ENCODE measurements at regions not wholly inside any gene's neighbourhood (a gene's known extent, or its start where the extent isn't known, plus 50 kb on each side); places are given as distances from the start of the nearest gene placed in this dataset.

- TF ChIP-seq, protein P1, sequence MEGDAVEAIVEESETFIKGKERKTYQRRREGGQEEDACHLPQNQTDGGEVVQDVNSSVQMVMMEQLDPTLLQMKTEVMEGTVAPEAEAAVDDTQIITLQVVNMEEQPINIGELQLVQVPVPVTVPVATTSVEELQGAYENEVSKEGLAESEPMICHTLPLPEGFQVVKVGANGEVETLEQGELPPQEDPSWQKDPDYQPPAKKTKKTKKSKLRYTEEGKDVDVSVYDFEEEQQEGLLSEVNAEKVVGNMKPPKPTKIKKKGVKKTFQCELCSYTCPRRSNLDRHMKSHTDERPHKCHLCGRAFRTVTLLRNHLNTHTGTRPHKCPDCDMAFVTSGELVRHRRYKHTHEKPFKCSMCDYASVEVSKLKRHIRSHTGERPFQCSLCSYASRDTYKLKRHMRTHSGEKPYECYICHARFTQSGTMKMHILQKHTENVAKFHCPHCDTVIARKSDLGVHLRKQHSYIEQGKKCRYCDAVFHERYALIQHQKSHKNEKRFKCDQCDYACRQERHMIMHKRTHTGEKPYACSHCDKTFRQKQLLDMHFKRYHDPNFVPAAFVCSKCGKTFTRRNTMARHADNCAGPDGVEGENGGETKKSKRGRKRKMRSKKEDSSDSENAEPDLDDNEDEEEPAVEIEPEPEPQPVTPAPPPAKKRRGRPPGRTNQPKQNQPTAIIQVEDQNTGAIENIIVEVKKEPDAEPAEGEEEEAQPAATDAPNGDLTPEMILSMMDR (IDR thresholded peaks at IDR 0.05; ENCODE audit: low read depth, low read length) = peak; percentile 50
- Histone ChIP-seq H3K27me3 (ENCODE audit: control insufficient read depth, insufficient read depth, low read length) (no peaks in the 10 kb centered on the region), H3K4me3 (ENCODE audit: low read depth, low read length) (no peak overlapping the region), H3K9me3 (ENCODE audit: control insufficient read depth, insufficient read depth, low read length) (peaks cover 2% of the 10 kb centered on the region; the same call in 1 of the 2 replicates), H3K27ac (ENCODE audit: low read depth, low read length) (no peak overlapping the region)
- ChIA-PET POLR2A (no interaction called here), CTCF (interaction anchor here (0.6 to 0.8 kb wide), 2 partner anchors 9 to 221 kb away, joined by 3 to 4 read pairs; no protein-coding TSS in a partner anchor)
- DNase-seq (ENCODE audit: low read depth, low spot score) = no peak
Observed at GRCh38 chr13:63124863-63125262, 1709.2 kb upstream of the PCDH20 start.

GRCh38 chr13:63120883-63121282 lies 1705.2 kb upstream of the PCDH20 start:
- Histone ChIP-seq H3K27me3 (ENCODE audit: control insufficient read depth, insufficient read depth, low read length) (no peaks in the 10 kb centered on the region), H3K27ac (ENCODE audit: low read depth, low read length) (no peak overlapping the region), H3K4me3 (ENCODE audit: low read depth, low read length) (no peak overlapping the region), H3K9me3 (ENCODE audit: control insufficient read depth, insufficient read depth, low read length) (peaks cover 4% of the 10 kb centered on the region)
- POLR2A ChIA-PET = no interaction called here
- CTCF ChIA-PET = interaction anchor here (0.6 kb wide), 1 partner anchor 1068 kb away, joined by 3 read pairs; no protein-coding TSS in a partner anchor
- no peak for DNase-seq (ENCODE audit: low read depth, low spot score)
- TF ChIP-seq, protein P1 (IDR thresholded peaks at IDR 0.05; ENCODE audit: low read depth, low read length) = no peak

DNA sequence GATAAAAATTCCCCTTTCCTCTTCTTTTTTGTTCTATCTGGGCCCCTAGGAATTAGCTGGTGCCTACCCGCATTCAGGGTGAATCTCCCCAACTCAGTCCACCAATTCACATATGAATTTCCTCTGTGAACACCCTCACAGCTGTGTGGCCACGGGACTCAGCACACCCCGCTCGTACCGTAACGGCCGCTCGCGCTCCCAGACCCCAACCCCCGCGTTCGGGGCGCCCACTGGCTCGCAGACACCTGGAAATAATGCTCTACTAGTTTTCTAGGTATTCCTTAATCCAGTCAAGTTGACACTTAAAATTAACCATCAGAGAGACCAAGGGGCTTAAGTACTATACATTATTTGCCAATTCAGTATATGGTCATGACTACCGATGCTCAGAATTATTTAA lies 1702.1 kb upstream of the PCDH20 start:
- DNase-seq (ENCODE audit: low read depth, low spot score) = no peak
- Histone ChIP-seq H3K4me3 (ENCODE audit: low read depth, low read length) (no peak overlapping the region), H3K9me3 (ENCODE audit: control insufficient read depth, insufficient read depth, low read length) (peaks cover 4% of the 10 kb centered on the region), H3K27me3 (ENCODE audit: control insufficient read depth, insufficient read depth, low read length) (no peaks in the 10 kb centered on the region), H3K27ac (ENCODE audit: low read depth, low read length) (no peak overlapping the region)
- POLR2A ChIA-PET = no interaction called here
- TF ChIP-seq, protein P1 (IDR thresholded peaks at IDR 0.05; ENCODE audit: low read depth, low read length) = no peak
- CTCF ChIA-PET = no interaction called here

DNA sequence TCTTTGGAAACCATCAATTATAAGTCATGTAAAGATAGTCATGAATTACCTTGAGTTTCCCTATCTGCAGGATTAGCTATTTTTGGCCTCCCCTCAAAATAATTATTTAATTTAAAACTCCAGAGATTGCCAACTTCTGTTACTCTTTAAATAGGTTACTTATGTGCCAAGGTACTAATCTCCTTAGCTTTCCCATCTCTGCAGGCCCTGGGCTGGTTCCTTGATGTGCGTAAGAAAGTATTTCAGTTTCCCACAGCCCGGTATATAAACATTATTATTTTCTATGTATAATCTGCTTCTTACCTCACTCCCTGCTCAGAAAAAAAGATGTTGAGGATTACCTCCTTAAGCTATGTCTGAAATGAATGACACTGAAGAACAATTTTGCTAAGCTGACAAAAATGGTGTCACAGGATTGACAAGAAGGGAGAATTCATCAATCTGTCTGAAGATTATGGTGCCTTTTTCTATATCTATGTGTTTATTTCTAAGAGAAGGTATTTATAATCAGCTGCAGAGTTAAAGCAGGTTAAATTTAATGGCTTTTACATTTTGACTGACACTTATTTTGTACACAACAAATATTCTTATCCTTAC lies 1697.2 kb upstream of the PCDH20 start:
- Histone ChIP-seq H3K9me3 (ENCODE audit: control insufficient read depth, insufficient read depth, low read length) (peaks cover 6% of the 10 kb centered on the region), H3K27me3 (ENCODE audit: control insufficient read depth, insufficient read depth, low read length) (no peaks in the 10 kb centered on the region), H3K4me3 (ENCODE audit: low read depth, low read length) (no peak overlapping the region), H3K27ac (ENCODE audit: low read depth, low read length) (no peak overlapping the region)
- ChIA-PET CTCF (no interaction called here), POLR2A (no interaction called here)
- DNase-seq (ENCODE audit: low read depth, low spot score) = no peak
- TF ChIP-seq, protein P1 (IDR thresholded peaks at IDR 0.05; ENCODE audit: low read depth, low read length) = no peak

GRCh38 chr13:63110466-63110865 lies 1694.8 kb upstream of the PCDH20 start:
- CTCF ChIA-PET = no interaction called here
- H3K9me3 ChIP-seq (ENCODE audit: control insufficient read depth, insufficient read depth, low read length) = peaks cover 2% of the 10 kb centered on the region; the same call in 1 of the 2 replicates
- no peak for DNase-seq (ENCODE audit: low read depth, low spot score)
- TF ChIP-seq, protein P1 (IDR thresholded peaks at IDR 0.05; ENCODE audit: low read depth, low read length) = no peak
- POLR2A ChIA-PET = no interaction called here
- H3K4me3 ChIP-seq (ENCODE audit: low read depth, low read length) = no peak overlapping the region
- no peak overlapping the region for H3K27ac ChIP-seq (ENCODE audit: low read depth, low read length)
- no peaks in the 10 kb centered on the region for H3K27me3 ChIP-seq (ENCODE audit: control insufficient read depth, insufficient read depth, low read length)

Data from AG04450 (cell line).